ENCODE measurements at regions not wholly inside any gene's neighbourhood (a gene's known extent, or its start where the extent isn't known, plus 50 kb on each side); places are given as distances from the start of the nearest gene placed in this dataset.
A peak's percentile ranks its signal among the peaks of the same experiment; 100 is the strongest.

GRCh38 chr5:56585999-56586691 is 229.2 kb upstream of the MAP3K1 start:
- peak; percentile 66 for DNase-seq

DNA sequence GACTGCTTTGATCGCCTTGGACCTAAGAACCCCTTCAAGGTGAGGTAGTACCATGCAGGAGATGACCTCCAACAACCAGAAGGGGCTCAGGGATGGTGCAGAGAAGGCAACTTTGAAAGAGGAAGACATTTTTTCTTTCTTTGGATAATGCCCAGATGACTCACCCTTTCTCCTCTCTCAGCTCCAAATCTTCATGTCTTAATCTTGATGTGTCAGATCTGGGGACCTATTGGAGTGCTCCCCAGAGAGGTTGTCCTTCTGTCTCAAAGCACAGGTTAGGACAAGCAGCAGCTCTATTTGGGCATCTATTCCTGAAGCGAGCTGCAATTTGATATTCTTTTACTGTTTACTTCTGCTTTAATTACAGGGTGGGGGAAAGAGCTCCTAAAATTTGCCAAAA is 229.9 kb upstream of the MAP3K1 start:
- no peak for DNase-seq

DNA sequence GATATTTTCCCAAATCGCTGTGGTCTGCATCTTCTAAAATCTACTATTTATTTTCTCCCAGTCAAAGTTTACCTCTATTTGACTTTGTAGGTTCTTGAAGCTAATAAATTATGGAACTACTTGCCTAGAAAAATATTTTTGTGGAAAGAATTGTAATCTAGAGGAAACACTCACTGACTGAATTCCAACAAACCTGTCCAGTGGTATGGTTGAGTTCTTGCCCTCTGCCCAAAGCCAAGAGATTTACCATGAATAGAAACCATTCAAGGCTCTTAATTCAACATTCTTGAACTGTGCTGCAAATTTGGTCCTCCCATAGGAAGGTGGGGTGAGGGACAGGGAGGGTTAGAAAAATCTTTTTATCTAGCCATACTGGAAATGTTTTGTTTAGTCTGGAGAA is 233.9 kb upstream of the MAP3K1 start:
- DNase-seq = no peak

DNA sequence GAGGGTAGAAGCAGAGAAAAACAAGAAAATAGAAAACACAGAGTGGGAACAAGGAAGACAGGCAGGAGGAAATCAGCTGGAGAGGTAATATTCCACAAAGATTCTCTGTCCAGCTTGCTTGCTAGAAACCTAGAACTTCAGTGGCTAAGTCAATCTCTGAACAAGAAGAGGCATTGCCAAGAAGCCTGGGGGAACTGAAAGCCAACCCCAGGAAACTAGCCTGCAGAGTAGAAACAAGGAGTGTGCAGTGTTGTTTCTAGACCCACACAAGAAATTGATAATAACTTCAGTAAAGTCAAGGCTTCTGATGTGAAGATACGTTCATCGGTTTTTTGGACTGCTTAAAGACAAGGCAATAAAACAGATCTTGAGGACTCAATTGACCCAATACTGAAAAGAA is 234.5 kb upstream of the MAP3K1 start:
- no peak for DNase-seq

DNA sequence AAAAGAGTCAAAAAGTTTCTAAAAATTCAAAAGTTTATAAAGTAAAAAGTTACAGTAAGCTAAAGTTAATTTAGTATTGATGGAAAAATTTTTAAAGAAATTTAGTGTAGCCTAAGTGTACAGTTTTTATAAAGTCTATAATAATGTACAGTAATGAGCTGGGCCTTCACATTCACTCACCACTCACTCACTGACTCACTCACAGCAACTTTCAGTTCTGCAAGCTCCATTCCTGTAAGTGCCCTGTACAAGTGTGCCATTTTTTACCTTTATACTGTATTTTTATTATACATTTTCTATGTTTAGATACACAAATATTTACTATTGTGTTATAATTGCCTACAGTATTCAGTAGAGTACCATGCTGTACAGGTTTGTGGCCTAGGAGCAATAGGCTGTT is 239.5 kb upstream of the MAP3K1 start:
- no peak for DNase-seq

GRCh38 chr5:56574778-56575177 is 240.6 kb upstream of the MAP3K1 start:
- DNase-seq = no peak

- no peak for DNase-seq
These were observed 245.8 kb upstream of the MAP3K1 start for GRCh38 chr5:56569566-56569965.

DNA sequence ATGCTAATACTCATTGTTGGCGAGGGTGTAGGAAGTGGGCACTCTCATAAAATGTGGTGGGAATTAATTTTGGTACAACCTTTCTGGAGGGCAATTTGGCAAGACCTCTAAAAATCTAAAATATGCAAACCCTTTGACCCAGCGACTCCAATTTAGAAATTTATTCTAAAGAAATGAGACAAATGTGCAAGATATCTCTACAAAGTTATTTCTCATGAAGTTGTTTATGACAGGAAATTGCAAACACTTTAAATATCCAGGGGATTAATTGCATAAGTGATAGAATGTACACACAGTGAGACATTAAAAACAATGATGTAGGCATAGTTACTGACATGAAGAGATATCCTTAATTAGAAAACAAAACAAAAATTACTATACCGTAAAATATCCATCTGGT is 246.3 kb upstream of the MAP3K1 start:
- no peak for DNase-seq

GRCh38 chr5:56567278-56567677 is 248.1 kb upstream of the MAP3K1 start:
- no peak for DNase-seq

- no peak for DNase-seq
These were observed 248.7 kb upstream of the MAP3K1 start for GRCh38 chr5:56566374-56567249.

DNA sequence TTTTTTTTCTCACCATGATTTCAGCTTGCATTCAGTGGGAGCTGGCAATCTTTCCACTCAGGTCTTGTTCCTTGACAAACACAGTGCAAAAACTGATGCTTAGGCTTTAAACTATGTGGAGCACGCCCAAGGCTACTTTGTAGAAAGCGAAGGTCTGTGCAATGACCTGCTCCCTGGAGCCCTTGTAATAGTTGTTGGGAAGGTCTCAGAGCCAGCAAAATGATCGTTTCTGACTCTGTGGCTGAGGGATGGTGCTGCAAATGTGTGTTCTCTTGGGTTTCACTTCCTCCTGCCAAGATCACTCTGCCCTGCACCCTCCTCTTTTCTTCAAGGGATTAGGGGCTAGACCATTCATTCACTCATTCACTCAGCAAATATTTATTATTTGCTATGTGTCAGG is 249.7 kb upstream of the MAP3K1 start:
- no peak for DNase-seq

- DNase-seq = no peak
These were observed 250.1 kb upstream of the MAP3K1 start for GRCh38 chr5:56565283-56565615.

- no peak for DNase-seq
These were observed 250.6 kb upstream of the MAP3K1 start for GRCh38 chr5:56564541-56565282.

GRCh38 chr5:56561455-56561854 is 253.9 kb upstream of the MAP3K1 start:
- DNase-seq = no peak

DNA sequence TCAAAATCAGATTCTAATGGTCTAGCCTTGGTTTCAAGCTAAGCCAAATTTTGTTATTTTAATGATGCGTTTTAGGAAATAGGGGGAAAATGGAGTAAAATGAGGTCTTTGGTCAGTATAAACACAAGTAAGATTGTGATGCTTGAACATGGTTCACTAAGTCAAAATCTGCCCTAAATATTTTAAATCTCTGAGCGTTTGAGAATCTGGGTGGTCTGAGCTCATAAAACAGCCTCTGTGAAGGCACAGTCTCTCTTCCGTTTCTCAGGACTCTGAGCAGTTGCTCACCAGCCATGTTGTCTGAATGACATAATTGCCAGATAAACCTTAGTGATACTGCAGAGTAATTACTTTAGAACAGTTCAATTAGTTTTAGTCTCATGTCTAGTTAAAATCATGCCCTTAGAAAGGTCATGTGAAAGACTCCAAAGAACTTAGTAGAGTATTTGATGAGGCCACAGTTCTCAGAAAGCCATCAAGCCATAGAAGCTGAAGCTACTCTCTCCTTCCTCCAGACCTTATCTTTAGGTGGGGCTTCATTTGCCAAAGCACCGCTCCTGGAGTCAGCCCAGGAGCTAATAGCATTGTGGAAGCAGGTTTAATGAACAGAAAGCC is 257.1 kb upstream of the MAP3K1 start:
- DNase-seq = no peak

DNA sequence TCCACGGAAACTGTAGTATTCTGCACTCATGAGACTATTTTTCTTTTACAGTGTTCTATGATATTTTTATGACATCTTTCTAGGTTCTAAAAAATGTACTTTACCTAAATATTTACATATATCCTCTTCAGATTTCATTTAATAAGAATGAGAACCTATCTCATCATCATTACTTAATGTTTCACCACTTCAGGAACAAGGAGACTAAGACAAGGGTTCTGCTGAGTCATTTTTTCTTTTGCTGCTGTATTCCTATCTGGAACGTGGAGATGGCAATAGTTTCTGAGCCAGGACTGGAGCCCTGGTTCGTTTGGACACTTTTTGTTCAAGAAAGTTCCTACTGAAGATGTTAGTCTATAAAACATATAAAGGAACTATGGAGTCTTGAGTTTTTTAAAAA is 258.2 kb upstream of the MAP3K1 start:
- no peak for DNase-seq

DNA sequence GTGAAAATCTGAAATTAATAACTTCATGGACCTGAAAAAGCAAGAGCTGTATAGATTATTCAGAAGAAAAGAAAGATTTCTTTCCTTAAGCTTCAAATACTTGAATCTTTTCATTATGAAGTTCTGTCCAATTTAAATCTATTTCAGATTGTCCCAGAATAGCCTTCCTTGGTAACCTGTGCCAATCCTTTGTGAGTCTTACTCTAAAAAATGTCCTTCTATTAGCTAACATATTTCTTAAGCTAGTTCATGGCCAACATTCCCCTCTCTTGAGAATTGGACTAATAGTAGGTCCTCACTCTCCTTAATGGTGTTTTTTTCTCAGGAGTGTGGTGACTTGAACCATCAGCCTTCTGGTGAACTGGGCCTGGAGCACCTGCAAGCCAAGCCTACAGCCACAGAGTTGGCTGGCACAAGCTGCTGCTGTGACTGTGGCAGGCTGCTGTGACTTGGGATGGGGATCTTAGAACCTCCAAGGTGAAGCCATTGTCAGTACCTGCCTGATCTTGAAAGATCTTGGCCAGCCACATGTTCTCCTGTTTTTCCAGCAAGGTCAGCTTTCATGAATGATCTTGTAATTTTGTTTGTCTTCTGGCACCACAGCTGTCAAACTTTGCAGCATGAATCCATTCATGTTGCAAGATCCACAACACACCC is 262.6 kb upstream of the MAP3K1 start:
- DNase-seq = no peak

GRCh38 chr5:56550227-56550626 is 265.1 kb upstream of the MAP3K1 start:
- DNase-seq = no peak

GRCh38 chr5:56549096-56549886 is 266.1 kb upstream of the MAP3K1 start:
- no peak for DNase-seq

DNA sequence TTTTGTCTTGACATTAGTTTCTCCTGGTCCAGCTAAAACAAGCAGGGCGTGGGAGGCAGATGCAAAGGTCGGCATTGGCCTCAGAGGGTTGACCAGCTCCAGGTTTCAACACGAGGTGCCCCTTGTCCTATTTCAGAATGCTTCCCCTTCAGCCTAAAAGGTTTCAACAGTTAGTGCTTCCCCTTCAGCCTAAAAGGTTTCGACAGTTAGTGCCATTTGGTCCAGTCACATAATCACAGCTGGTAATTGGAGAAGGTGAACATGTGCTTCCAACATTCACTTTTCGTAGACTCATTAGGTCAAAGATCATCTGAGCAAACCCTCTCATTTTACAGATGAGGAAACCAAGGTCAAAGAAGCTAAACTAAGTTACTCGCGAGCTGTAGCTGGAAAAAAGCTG is 270.3 kb upstream of the MAP3K1 start:
- DNase-seq = no peak

- no peak for DNase-seq
These were observed 271.6 kb upstream of the MAP3K1 start for GRCh38 chr5:56543441-56544388.

Measured in left hindlimb (tissue), 1 donor.